Activated T-helper 9 cell treated with anti-CD3 and anti-CD28 coated beads, Interleukin-2, amount 50 U/mL, for 16 hours (primary cell): ENCODE measurements at regions not wholly inside any gene's neighbourhood (a gene's known extent, or its start where the extent isn't known, plus 50 kb on each side); places are given as distances from the start of the nearest gene placed in this dataset.
"Not testable (repeated sequence)": the region's sequence is repeated elsewhere in the genome, so short reads cannot be mapped to it uniquely, and the experiment has no call there.

ENCODE experiments used
- DNase-seq: peaks from one replicate; pipeline ENCODE4 v3.0.0-alpha.2; 2020; ENCODE audit warnings: low read depth

- DNase-seq: no peak
Measured at GRCh38 chr5:82889088-82889487, 188.1 kb downstream of the TMEM167A start.

GRCh38 chr5:82886911-82887310 lies 190.3 kb downstream of the TMEM167A start:
- DNase-seq: no peak

GRCh38 chr5:82885627-82886389 lies 191.4 kb downstream of the TMEM167A start:
- DNase-seq: no peak

DNA sequence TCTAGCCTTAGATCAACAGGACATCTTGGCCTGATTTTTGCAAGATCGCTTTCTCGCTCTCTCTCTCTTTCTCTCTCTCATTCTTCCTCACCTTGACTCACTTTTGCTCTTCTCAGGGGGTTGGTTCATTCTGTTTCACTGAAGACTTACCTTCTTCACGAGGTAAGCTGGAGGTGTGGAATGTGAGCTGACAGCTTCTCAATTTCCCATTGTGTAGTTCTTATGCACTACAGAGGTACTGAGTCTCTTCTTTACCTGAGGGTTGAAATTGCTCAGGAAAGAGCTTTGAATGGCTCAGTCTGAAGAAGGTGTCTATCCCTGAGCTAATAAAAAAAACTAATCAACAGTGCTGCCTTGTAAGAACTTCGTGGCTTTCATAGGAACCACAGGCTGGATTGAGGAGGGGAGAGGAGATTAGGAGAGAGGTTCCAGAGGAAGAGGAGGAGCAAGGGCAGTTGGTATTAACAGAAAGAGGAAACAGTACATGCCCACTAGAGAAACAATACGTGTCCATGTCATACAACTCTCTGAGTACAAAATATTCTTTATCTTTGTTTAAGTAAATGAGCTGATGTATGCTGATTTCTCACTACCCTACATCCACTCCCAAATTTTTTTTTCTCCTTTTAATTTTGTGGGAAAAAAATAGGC lies 192.2 kb downstream of the TMEM167A start:
- no peak for DNase-seq

GRCh38 chr5:82882316-82882715 lies 194.9 kb downstream of the TMEM167A start:
- DNase-seq: no peak

DNA sequence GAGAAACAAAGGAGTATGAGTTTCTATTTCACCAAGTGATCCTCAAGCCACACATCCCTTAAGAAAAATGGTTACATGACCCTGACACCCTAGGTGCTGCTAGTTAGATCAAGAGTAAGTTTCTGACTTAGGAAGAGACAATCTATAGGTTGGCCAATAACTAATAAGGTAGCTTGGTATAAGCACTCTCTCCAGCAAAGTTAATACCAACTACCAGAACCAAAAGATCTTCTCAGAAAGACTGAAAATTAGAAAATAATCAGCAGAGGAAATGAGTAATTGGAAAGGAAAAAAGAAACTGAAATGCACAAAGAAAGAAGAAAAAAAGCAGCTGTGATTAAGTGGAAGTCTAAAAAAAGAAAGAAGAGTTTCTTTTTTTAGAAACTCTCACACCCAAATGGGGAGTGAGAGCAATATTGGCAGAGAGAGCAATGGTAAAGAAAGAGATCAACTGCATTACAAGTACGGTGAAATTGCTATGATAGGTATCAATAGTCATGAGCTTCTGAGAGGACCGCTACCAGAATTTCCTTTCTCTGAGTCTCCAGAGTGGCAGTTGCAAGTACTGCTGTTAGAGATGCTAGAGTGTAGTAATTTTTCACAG lies 195.5 kb downstream of the TMEM167A start:
- DNase-seq: no peak

DNA sequence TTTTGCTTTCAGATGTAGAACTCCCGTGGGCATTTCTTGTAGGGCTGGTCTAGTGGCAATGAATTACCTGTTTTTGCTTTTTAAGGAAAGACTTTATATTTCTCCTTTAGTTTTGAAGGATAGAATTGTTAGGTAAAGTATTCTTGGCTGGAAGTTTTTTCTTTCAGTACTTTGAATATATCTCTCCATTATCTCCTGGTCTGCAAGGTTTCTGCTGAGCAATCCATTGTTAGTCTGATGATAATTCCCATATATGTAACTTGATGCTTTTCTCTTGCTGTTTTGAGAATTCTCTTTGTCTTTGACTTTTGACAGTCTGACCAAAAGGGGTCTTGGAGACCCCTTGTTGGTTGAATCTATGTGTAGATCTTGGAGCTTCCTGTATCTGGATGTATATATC lies 198.1 kb downstream of the TMEM167A start:
- no peak for DNase-seq

DNA sequence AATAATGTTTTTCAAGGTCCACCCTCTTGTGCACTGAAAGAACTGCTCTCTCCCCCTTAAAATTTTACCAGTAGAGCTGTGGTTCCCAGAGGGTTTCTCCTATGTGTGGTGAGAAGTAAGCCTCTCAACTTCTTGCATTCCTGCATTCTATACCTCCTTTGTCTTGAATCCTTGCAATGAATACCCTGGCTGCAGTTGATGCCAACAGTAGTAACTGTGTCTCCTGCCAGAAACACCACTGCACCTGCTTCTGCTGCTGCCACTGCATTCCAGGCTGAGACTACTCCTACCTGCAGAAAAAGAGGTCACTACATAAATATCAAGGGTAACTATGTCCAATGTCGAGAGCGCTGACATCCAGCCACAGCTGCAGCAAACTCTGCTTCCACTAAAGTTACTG lies 203.7 kb downstream of the TMEM167A start:
- no peak for DNase-seq

DNA sequence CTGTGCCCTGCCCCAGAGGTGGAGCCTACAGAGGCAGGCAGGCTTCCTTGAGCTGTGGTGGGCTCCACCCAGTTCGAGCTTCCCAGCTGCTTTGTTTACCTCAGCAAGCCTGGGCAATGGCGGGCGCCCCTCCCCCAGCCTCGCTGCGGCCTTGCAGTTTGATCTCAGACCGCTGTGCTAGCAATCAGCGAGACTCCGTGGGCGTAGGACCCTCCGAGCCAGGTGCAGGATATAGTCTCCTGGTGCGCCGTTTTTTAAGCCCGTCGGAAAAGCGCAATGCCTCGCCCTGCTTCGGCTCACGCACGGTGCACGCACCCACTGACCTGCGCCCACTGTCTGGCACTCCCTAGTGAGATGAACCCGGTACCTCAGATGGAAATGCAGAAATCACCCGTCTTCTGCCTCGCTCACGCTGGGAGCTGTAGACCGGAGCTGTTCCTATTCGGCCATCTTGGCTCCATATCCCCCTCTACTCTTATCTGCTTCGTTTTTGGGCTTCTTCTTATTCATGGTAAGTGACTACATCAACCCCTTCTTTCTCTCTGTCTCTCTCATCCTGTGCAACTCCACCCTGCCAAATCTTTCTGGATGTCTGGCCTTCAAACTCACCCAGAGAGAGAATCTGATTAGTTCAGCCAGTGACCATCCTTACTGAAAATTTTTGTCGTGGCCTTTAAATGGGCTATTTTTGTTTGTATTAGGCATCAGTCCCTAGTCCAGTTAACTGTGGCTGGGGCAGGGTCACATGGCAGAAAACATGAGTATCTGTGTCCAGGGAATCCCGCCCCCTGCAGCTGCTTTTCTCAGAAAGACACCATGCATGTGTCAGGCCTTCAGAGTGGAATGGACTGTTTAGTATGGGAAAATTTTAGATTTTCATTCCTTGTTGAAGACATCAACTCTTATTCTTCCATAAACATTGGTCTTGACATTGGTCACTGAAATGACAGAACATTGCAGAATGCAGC lies 204.6 kb downstream of the TMEM167A start:
- not testable (repeated sequence) for DNase-seq

DNA sequence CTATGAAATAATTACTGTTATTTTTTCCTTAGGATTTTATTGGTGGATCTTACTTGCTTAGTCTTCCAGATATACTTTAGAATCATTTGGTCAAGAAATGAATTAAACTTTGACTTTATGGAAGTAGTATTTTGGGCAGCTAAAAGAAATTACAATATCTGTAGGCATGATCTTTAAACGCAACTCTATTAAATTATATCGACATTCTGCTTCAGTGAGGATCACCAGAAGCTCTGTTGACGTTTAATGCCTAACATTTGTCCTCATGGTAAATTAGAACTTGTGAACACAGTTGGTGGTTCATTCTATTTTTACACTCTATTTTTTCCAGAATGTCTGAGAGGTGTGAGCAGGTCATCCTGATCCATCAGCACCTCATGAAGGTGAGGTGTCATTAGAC lies 211.6 kb downstream of the TMEM167A start:
- no peak for DNase-seq

DNA sequence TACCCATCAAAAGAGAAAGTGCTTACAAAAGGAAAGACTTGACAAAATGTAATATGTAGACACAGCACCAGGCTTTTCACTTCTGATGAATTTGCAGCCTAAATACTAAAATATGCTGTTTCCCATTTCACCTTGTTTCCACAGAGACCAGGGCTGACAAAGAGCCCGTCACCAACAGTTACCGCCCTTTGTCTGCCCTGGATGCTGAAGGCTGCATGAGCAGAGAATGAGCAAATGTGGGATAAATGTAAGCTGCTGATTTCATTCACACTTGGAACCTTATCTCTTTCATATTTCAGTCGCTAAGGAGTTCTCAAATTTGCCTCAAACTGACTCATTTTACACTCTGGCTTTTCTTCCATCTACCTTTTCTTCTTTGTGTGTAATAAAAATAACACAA lies 213.9 kb downstream of the TMEM167A start:
- no peak for DNase-seq

- DNase-seq: no peak
Measured at GRCh38 chr5:82862711-82863110, 214.5 kb downstream of the TMEM167A start.

GRCh38 chr5:82862261-82862660 lies 214.9 kb downstream of the TMEM167A start:
- no peak for DNase-seq

DNA sequence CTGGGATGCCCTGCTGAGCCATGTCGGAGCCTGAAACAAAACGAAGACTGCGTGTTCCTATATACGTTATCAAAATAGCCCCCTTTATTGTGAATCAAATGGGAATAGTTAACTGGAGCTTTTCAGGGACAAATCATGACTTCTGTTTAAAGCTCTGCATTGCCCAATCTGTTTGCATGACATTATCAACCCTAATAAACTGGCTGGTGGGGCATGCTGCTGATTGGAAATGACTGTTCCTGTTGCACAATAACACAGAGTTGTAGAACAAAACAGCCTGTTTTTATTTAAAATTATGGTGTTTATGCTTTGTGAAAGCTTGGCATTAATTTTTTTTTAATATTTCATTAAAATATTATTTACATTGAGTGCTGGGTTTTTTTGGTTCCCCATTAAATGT lies 215.5 kb downstream of the TMEM167A start:
- no peak for DNase-seq

GRCh38 chr5:82859451-82860140 lies 217.6 kb downstream of the TMEM167A start:
- DNase-seq: no peak

GRCh38 chr5:82858151-82859025 lies 218.8 kb downstream of the TMEM167A start:
- no peak for DNase-seq

GRCh38 chr5:82855893-82856550 lies 221.2 kb downstream of the TMEM167A start:
- no peak for DNase-seq

- DNase-seq: no peak
Measured at GRCh38 chr5:82854956-82855355, 222.2 kb downstream of the TMEM167A start.

GRCh38 chr5:82851471-82851870 lies 225.7 kb downstream of the TMEM167A start:
- DNase-seq: no peak

DNA sequence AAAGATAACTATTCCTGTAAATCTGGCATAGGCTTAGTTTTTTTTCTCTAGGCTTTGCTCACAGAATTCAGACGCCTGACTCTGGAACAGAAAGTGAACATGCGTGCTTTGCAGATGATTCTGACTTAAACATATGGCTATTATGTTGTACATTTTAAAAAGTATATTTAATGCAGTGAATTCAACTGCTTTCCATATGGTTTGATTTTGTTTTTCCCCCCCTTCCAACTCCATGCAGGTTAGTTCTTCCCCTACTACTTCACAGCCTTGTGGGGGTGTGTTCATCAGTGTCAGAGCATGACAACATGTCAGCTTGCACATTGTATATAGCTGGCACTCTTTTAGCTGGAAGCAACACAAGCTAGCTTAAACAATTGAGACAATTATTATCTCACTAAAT lies 226.8 kb downstream of the TMEM167A start:
- DNase-seq: no peak
